HepG2 (cell line): ENCODE measurements at regions not wholly inside any gene's neighbourhood (a gene's known extent, or its start where the extent isn't known, plus 50 kb on each side); places are given as distances from the start of the nearest gene placed in this dataset.

Experiments used
- ATF3 ChIP-seq: sonication (generic); formaldehyde crosslinking; IDR thresholded peaks from 2 replicates; pipeline ENCODE4 v1.4.0; 2020; ENCODE audit warnings: missing genetic modification reagents
- CREB1 ChIP-seq, 2 experiments: fragments of 450-650 bp in 1 of 2; IDR thresholded peaks; 2 replicates each; pipeline ENCODE4 v1.6.1; 2016 to 2017; ENCODE audit warnings: control low read depth in 1 of 2, mild to moderate bottlenecking in 1 of 2, missing compliant biosample characterization in 1 of 2, missing genetic modification characterization in 1 of 2
- CREB3 ChIP-seq: sonication (generic); formaldehyde crosslinking; IDR thresholded peaks from 2 replicates; pipeline ENCODE4 v1.5.0; 2020; ENCODE audit warnings: missing genetic modification reagents
- CTCF ChIP-seq: sonication (generic); formaldehyde crosslinking; IDR thresholded peaks from 2 replicates; pipeline ENCODE4 v1.5.0; 2020; ENCODE audit warnings: mild to moderate bottlenecking, missing genetic modification reagents, moderate library complexity
- EP300 ChIP-seq, 3 experiments: sonication (generic) in 1 of 3; formaldehyde crosslinking in 1 of 3; IDR thresholded peaks; 2 replicates each; pipeline versions ENCODE4 v1.5.1 to v1.6.1; 2011 to 2020; ENCODE audit warnings: low read depth in 2 of 3, low read length in 2 of 3, borderline replicate concordance in 1 of 3, improper control_type of control experiment in 1 of 3, mild to moderate bottlenecking in 1 of 3, missing genetic modification reagents in 1 of 3, moderate library complexity in 1 of 3
- HNF4G ChIP-seq, 2 experiments: sonication (generic) in 1 of 2; formaldehyde crosslinking in 1 of 2; IDR thresholded peaks; 2 replicates each; pipeline versions ENCODE4 v1.4.0 to v1.6.1; 2011 to 2020; ENCODE audit warnings: borderline replicate concordance in 2 of 2, low read depth in 2 of 2, mild to moderate bottlenecking in 2 of 2, low read length in 1 of 2, missing genetic modification reagents in 1 of 2, moderate library complexity in 1 of 2
- JARID2 ChIP-seq: sonication (generic); formaldehyde crosslinking; IDR thresholded peaks from 2 replicates; pipeline ENCODE4 v1.8.1; 2023; ENCODE audit warnings: missing genetic modification reagents, inconsistent platforms; ENCODE audit not compliant: insufficient replicate concordance
- POLR2AphosphoS5 ChIP-seq: IDR thresholded peaks from 2 replicates; pipeline ENCODE4 v1.6.1; 2012; ENCODE audit warnings: low read depth, low read length
- RAD21 ChIP-seq: fragments of 450-650 bp; formaldehyde crosslinking; IDR thresholded peaks from 2 replicates; pipeline ENCODE4 v1.5.0; 2020; ENCODE audit warnings: mild to moderate bottlenecking
- YEATS4 ChIP-seq: sonication (generic); formaldehyde crosslinking; IDR thresholded peaks from 2 replicates; pipeline ENCODE4 v1.4.0; 2020; ENCODE audit warnings: missing genetic modification reagents, borderline replicate concordance
- ZNF746 ChIP-seq: sonication (generic); formaldehyde crosslinking; IDR thresholded peaks from 2 replicates; pipeline ENCODE4 v1.8.0; 2022; ENCODE audit warnings: mild to moderate bottlenecking, missing genetic modification reagents
- TF ChIP-seq, protein P1 (sequence below): IDR thresholded peaks from 2 replicates; pipeline ENCODE4 v1.6.1; 2016; ENCODE audit warnings: missing compliant biosample characterization, missing genetic modification reagents, borderline replicate concordance
- TF ChIP-seq, protein P2 (sequence below): sonication (generic); formaldehyde crosslinking; IDR thresholded peaks from 2 replicates; pipeline ENCODE4 v1.4.0; 2020; ENCODE audit warnings: low read depth, mild to moderate bottlenecking, missing genetic modification reagents

DNA sequence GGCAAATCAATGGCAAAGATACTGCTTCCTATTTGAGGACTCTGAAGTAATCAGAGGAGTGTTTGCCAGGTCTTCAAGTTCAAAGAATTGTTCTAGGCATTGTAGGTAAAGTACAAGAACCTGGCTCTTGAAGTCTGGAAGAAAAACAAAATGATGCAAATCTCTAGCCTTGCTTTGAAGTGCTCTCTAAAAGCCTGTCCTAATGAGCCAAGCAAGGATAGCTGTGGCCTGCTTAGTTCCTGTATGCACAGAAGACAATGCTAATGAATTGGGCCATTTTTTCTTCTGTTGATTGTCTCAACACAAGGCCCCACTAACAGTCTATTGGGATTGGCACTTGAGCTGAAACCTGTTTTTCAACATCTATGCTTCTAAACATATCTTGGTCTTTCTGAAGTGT, 165.0 kb upstream of the POU3F2 start:
- TF ChIP-seq POLR2AphosphoS5 = no peak
- TF ChIP-seq CTCF (CRISPR knock-in tag) = no peak
- TF ChIP-seq RAD21 (CRISPR knock-in tag) = no peak
- TF ChIP-seq, protein P1, sequence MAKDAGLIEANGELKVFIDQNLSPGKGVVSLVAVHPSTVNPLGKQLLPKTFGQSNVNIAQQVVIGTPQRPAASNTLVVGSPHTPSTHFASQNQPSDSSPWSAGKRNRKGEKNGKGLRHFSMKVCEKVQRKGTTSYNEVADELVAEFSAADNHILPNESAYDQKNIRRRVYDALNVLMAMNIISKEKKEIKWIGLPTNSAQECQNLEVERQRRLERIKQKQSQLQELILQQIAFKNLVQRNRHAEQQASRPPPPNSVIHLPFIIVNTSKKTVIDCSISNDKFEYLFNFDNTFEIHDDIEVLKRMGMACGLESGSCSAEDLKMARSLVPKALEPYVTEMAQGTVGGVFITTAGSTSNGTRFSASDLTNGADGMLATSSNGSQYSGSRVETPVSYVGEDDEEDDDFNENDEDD (CRISPR knock-in tag) = no peak
- TF ChIP-seq JARID2 = no peak
- no peak for TF ChIP-seq HNF4G (IDR thresholded peaks at IDR 0.05; ENCODE audit: borderline replicate concordance, low read depth, low read length)
- no peak for TF ChIP-seq HNF4G (CRISPR knock-in tag; IDR thresholded peaks at IDR 0.05; ENCODE audit: borderline replicate concordance, low read depth)
- TF ChIP-seq CREB1 (IDR thresholded peaks at IDR 0.05) = no peak
- TF ChIP-seq CREB1 (CRISPR knock-in tag; IDR thresholded peaks at IDR 0.05) = no peak
- no peak for TF ChIP-seq EP300 (IDR thresholded peaks at IDR 0.05; ENCODE audit: low read depth in 2 of 2, low read length in 2 of 2)
- no peak for TF ChIP-seq EP300 (CRISPR knock-in tag; IDR thresholded peaks at IDR 0.05; ENCODE audit: borderline replicate concordance)
- TF ChIP-seq, protein P2, sequence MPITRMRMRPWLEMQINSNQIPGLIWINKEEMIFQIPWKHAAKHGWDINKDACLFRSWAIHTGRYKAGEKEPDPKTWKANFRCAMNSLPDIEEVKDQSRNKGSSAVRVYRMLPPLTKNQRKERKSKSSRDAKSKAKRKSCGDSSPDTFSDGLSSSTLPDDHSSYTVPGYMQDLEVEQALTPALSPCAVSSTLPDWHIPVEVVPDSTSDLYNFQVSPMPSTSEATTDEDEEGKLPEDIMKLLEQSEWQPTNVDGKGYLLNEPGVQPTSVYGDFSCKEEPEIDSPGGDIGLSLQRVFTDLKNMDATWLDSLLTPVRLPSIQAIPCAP (CRISPR knock-in tag) = no peak
- no peak for TF ChIP-seq YEATS4 (CRISPR knock-in tag)
- TF ChIP-seq ATF3 (CRISPR knock-in tag) = no peak
- no peak for TF ChIP-seq ZNF746 (CRISPR knock-in tag)
- TF ChIP-seq CREB3 (CRISPR knock-in tag) = no peak
